CD4-positive, alpha-beta T cell treated with Interleukin-6 for 4 hours (primary cell): ENCODE measurements at regions not wholly inside any gene's neighbourhood (a gene's known extent, or its start where the extent isn't known, plus 50 kb on each side); places are given as distances from the start of the nearest gene placed in this dataset.

Experiments
- DNase-seq: peaks from one replicate; pipeline ENCODE4 v3.0.0-alpha.2; 2020; ENCODE audit warnings: mixed read lengths

GRCh38 chr1:235925016-235925415 is 58.3 kb upstream of the LYST start:
- DNase-seq = no peak

GRCh38 chr1:235923466-235924021 is 56.8 kb upstream of the LYST start:
- DNase-seq = peak; percentile 41

GRCh38 chr1:235920596-235921375 is 54.1 kb upstream of the LYST start:
- DNase-seq = no peak

GRCh38 chr1:235919833-235920441 is 53.2 kb upstream of the LYST start:
- DNase-seq = no peak

- DNase-seq = no peak
Observed at GRCh38 chr1:235919127-235919832, 52.6 kb upstream of the LYST start.

- DNase-seq = no peak
Observed at GRCh38 chr1:235918465-235918864, 51.8 kb upstream of the LYST start.

- no peak for DNase-seq
Observed at GRCh38 chr1:235918032-235918431, 51.3 kb upstream of the LYST start.

- DNase-seq = peak; percentile 58
Observed at GRCh38 chr1:235917267-235917811, 50.6 kb upstream of the LYST start.
